Neural crest cell (in vitro differentiated cells): ENCODE measurements at regions not wholly inside any gene's neighbourhood (a gene's known extent, or its start where the extent isn't known, plus 50 kb on each side); places are given as distances from the start of the nearest gene placed in this dataset.

Experiments used
- DNase-seq: peaks from one replicate; pipeline ENCODE4 v3.0.0; 2021; ENCODE audit warnings: low read depth, mixed read lengths, low spot score
- H3K27ac Mint-ChIP-seq: one replicate; pipeline ENCODE4 v1.8.0; 2021; ENCODE audit warnings: mild to moderate bottlenecking, mixed read lengths; ENCODE audit not compliant: unreplicated experiment
- H3K27me3 Mint-ChIP-seq: 2 replicates; pipeline ENCODE4 v1.8.0; 2021; ENCODE audit warnings: low read depth, mild to moderate bottlenecking, mixed read lengths
- H3K36me3 Mint-ChIP-seq: 2 replicates; pipeline ENCODE4 v1.8.0; 2021; ENCODE audit warnings: low read depth, mild to moderate bottlenecking, mixed read lengths
- H3K4me1 Mint-ChIP-seq: 2 replicates; pipeline ENCODE4 v1.8.0; 2021; ENCODE audit warnings: mixed read lengths
- H3K4me3 Mint-ChIP-seq: one replicate; pipeline ENCODE4 v1.8.0; 2021; ENCODE audit warnings: mild to moderate bottlenecking, mixed read lengths
- H3K9me3 Mint-ChIP-seq: 2 replicates; pipeline ENCODE4 v1.8.0; 2021; ENCODE audit warnings: mixed read lengths
- CTCF ChIP-seq: fragments of 200-600 bp; sonication (generic); conservative IDR thresholded peaks from 2 replicates; pipeline ENCODE4 v1.5.0; 2021; ENCODE audit warnings: antibody characterized with exemption, mild to moderate bottlenecking

GRCh38 chr10:117666965-117667364 is 124.4 kb downstream of the EMX2 start:
- Mint-ChIP-seq H3K27me3 (no peaks in the 10 kb centered on the region), H3K27ac (no peak overlapping the region), H3K4me1 (peaks cover 8% of the 10 kb centered on the region), H3K9me3 (no peaks in the 10 kb centered on the region), H3K4me3 (no peak overlapping the region), H3K36me3 (no peaks in the 10 kb centered on the region)
- no peak for TF ChIP-seq CTCF
- DNase-seq = no peak

GRCh38 chr10:117667831-117668230 is 125.3 kb downstream of the EMX2 start:
- H3K27me3 Mint-ChIP-seq = no peaks in the 10 kb centered on the region
- H3K9me3 Mint-ChIP-seq = no peaks in the 10 kb centered on the region
- no peaks in the 10 kb centered on the region for H3K36me3 Mint-ChIP-seq
- no peak overlapping the region for H3K4me3 Mint-ChIP-seq
- no peak for TF ChIP-seq CTCF
- no peak overlapping the region for H3K27ac Mint-ChIP-seq
- peaks cover 8% of the 10 kb centered on the region for H3K4me1 Mint-ChIP-seq
- DNase-seq = no peak

GRCh38 chr10:117668327-117669008 is 125.9 kb downstream of the EMX2 start:
- no peak for DNase-seq
- no peak for TF ChIP-seq CTCF
- Mint-ChIP-seq H3K36me3 (no peaks in the 10 kb centered on the region), H3K4me1 (peaks cover 8% of the 10 kb centered on the region), H3K4me3 (no peak overlapping the region), H3K27me3 (no peaks in the 10 kb centered on the region), H3K27ac (no peak overlapping the region), H3K9me3 (no peaks in the 10 kb centered on the region)

GRCh38 chr10:117669122-117669521 is 126.6 kb downstream of the EMX2 start:
- Mint-ChIP-seq H3K27ac (no peak overlapping the region), H3K4me1 (peaks cover 8% of the 10 kb centered on the region), H3K27me3 (no peaks in the 10 kb centered on the region), H3K9me3 (no peaks in the 10 kb centered on the region), H3K4me3 (no peak overlapping the region), H3K36me3 (no peaks in the 10 kb centered on the region)
- no peak for DNase-seq
- no peak for TF ChIP-seq CTCF

- Mint-ChIP-seq H3K4me3 (no peak overlapping the region), H3K36me3 (no peaks in the 10 kb centered on the region), H3K27ac (peak overlapping the region; percentile 43), H3K4me1 (peaks cover 8% of the 10 kb centered on the region), H3K27me3 (no peaks in the 10 kb centered on the region), H3K9me3 (no peaks in the 10 kb centered on the region)
- TF ChIP-seq CTCF = no peak
- no peak for DNase-seq
Measured at GRCh38 chr10:117670116-117670904, 127.8 kb downstream of the EMX2 start.
